GM18867 (cell line): ENCODE measurements at regions not wholly inside any gene's neighbourhood (a gene's known extent, or its start where the extent isn't known, plus 50 kb on each side); places are given as distances from the start of the nearest gene placed in this dataset.

Source experiments
- ATAC-seq: cut with Tn5 transposase; IDR thresholded peaks from one replicate; pipeline ENCODE4 v1.9.1; 2021; ENCODE audit warnings: mild to moderate bottlenecking, moderate library complexity; ENCODE audit not compliant: unreplicated experiment

GRCh38 chr5:93322974-93323860 is 257.8 kb downstream of the NR2F1-AS1 start:
- ATAC-seq, result no peak

DNA sequence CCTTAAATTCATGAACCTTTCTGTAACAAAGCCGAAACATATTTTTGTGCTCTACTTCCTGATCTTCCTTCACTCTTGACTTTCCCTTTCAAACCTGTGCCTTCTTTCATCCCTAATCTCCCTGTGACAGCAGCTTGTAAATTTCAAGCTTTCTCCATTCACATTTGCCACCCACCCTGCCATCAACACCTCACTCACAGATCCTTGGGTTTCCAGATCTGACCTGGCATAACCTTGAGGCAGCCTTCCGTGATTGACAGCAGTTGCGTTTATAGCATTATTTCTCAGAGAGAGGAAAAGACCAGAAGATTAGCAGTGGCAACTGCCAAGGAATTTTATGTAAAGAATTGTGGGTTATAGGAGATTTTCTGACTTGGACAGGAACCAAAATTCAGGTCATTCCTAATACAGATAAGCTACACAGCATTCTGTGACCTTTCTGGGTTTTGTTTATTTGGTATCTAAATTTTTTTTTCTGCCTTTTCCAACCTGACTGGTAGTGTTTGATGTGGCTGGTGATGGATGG is 260.0 kb downstream of the NR2F1-AS1 start:
- ATAC-seq, result no peak

DNA sequence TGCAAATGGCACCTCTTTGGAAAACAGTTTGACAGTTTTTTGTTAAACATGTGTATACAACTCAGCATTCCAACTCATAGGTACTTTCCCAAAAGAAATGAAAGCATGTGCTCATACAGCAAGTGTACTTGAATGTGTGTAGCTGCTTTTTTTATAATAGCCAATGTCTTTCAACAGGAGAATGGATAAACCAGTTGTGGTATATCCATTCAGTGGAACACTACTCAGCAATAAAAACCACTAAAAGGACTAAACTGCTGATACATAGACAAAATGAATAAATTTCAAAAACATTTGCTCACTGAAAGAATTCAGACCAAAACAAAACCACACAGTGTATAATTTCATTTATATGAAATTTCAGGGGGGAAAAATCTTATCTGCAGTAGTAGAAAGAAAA is 267.3 kb downstream of the NR2F1-AS1 start:
- ATAC-seq, result no peak

GRCh38 chr5:93311881-93312280 is 269.1 kb downstream of the NR2F1-AS1 start:
- no peak for ATAC-seq

GRCh38 chr5:93307557-93307956 is 273.5 kb downstream of the NR2F1-AS1 start:
- ATAC-seq, result no peak

DNA sequence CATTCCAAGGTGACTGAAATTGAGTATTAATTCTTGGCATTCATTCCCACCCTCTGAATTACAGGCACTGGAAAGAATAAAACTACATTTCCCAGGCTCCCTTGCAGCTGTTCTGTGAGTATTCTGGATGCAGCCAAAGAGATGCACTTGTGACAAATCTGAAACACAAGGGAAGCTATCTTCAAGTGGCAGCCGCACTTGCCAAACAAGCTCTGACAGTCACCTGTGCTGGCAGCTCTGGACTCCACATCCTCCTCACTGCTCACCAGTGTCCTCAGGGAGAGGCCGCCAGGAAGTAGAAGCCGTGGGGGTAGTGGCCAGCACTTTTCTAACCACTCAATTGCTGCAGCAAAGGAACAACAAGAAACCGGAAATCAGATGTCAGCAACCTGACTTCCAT is 275.0 kb downstream of the NR2F1-AS1 start:
- no peak for ATAC-seq

- ATAC-seq, result no peak
These were observed 276.4 kb downstream of the NR2F1-AS1 start for GRCh38 chr5:93304456-93305250.

DNA sequence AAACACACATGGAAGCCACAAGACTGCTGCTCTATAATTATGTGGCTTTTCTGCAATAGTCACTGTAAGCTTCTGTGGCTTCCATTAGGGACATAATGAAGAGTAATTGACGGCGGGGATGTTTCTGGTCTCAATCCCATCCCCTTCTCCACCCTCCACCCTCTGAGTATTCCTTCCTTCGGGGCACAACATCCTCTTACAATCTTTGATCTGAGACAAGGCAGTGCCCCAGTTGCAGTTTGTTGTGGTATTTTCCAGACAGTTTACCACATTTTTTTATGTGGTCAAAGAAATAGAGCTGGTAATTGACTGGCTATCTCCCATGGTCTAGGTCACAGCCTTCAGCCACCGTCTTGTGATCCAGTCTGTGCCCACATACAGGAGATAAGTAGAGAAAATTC is 277.7 kb downstream of the NR2F1-AS1 start:
- no peak for ATAC-seq

DNA sequence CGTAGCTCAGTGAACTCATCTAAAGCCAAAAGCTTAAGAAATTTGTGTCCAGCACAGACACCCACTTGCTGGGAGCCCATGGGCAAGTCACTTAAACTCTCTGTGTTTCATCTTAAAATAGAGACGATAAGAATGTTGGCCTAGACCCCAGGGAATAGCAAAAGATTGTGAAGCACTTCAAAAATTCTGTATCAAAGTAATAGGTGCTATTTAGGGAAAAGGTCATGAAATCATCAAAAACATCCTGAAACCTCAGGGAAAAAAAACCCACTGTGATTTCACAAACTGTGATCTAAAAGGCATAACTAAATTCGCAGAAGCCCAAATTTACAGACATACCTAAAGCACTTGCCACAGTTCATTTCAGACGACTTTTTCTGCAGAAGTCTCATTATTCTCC is 278.3 kb downstream of the NR2F1-AS1 start:
- ATAC-seq, result no peak

DNA sequence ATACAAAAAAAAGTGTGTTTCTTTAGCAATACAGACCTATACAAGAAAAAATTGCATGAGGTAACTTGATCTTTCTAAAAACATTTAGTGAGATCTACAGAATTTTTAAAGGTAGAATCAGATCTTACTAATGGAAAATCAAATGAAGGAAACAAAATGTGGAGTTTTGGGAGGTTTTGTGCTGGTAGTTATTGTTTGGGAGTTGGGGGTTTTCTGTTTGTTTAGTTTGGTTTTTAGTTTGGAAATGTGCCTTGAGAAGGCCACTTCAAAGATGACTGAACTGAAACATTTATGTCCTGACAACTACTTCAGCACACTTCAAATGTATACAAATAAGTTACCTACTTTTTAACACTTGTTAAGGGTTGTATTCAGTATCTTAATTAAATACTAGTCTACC is 280.1 kb downstream of the NR2F1-AS1 start:
- ATAC-seq, result no peak

- no peak for ATAC-seq
These were observed 280.6 kb downstream of the NR2F1-AS1 start for GRCh38 chr5:93300309-93300923.

GRCh38 chr5:93299681-93300308 is 281.2 kb downstream of the NR2F1-AS1 start:
- no peak for ATAC-seq

DNA sequence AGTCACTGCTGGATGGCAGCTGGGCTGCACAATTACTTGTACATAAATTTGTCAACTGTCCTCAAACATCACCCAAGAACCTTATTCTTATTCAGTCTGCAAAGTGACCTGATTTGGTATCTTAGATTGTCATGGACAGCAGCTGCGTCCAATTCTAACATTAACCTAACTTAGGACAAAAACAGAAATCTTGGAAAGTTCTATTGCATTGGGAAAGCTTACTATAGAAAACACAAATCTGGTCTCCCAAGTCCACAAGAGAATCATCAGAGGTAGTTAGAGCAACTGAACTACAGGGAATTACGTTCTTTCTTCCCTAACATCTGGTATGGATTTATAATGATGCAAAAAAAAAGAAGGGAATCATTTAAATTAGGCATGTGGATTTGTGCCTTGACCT is 283.9 kb downstream of the NR2F1-AS1 start:
- ATAC-seq, result no peak

- no peak for ATAC-seq
These were observed 284.7 kb downstream of the NR2F1-AS1 start for GRCh38 chr5:93296338-93296737.

- ATAC-seq, result no peak
These were observed 286.0 kb downstream of the NR2F1-AS1 start for GRCh38 chr5:93294996-93295395.

GRCh38 chr5:93294199-93294598 is 286.8 kb downstream of the NR2F1-AS1 start:
- no peak for ATAC-seq

DNA sequence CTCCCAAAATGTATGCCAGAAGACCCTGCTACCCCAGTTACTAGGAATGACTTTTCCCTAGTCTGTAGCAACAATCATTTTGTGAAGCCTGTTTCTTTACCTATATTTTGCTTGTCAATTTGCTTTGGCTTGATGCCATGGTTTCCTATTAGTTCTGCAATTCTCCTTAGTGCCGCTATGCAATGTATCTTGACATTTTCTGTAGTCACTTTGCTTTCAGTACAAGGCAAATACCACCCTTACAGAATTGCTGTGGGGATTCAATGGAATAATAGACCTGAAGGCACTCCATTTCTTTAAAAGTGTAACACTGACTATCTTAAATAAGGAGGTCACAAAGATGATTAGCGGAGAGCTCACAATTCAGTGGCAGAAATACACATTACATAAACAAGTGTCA is 291.1 kb downstream of the NR2F1-AS1 start:
- ATAC-seq, result no peak

- ATAC-seq, result no peak
These were observed 295.6 kb downstream of the NR2F1-AS1 start for GRCh38 chr5:93285461-93285860.

DNA sequence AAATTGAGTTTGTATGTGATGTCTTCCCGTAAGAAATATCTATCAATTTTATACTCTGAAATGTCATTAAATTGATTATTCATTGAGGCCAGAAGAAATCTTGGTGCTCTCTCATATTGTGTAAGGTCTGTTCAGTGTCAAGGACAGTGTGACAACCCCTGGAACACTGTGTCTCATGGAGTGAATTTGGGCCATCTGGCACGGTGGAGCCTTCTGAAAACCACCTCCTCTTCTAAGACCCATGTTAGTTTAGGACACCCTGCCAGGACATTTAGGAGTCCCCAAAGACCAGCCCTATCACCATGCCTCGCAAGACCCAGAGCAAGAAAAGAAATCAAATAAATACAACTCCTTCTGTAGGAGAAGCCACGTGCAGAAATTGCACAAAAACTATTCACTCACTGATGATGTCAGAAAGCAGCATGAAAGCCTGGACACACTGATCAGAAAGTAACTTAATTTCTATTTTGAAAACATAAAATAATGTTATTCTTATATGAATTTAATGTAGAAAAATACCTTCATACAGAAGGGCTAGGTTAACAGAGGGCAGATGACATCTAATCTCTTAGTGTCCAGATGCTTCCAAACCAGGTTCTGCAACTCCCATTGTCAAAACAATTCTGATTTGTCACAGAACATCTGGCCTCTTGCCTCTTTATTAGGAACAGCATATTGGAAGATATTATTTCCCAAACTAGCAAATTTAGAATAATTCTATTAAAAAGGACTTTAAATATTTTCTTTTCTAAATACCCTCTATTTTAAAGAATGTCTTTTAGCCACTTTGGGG is 298.8 kb downstream of the NR2F1-AS1 start:
- ATAC-seq, result no peak

- no peak for ATAC-seq
These were observed 300.5 kb downstream of the NR2F1-AS1 start for GRCh38 chr5:93280518-93280917.
